C4-2B (cell line): ENCODE measurements at regions not wholly inside any gene's neighbourhood (a gene's known extent, or its start where the extent isn't known, plus 50 kb on each side); places are given as distances from the start of the nearest gene placed in this dataset.

Experiments used
- CTCF ChIP-seq: fragments of 450-650 bp; conservative IDR thresholded peaks from 2 replicates; pipeline ENCODE4 v1.5.1; 2017; ENCODE audit warnings: mild to moderate bottlenecking
- ZFX ChIP-seq: fragments of 450-650 bp; IDR thresholded peaks from 2 replicates; pipeline ENCODE4 v1.6.1; 2017

GRCh38 chr1:106659490-106660244, 396.8 kb upstream of the PRMT6 start:
- TF ChIP-seq CTCF (no peak), ZFX (no peak)
